Activated CD4-positive, alpha-beta T cell treated with anti-CD3 and anti-CD28 coated beads for 48 hours (primary cell): ENCODE measurements at regions not wholly inside any gene's neighbourhood (a gene's known extent, or its start where the extent isn't known, plus 50 kb on each side); places are given as distances from the start of the nearest gene placed in this dataset.

Experiments used
- DNase-seq: peaks from one replicate; pipeline ENCODE4 v3.0.0-alpha.2; 2020

GRCh38 chr6:9564021-9564420, 850.9 kb downstream of the TFAP2A start:
- no peak for DNase-seq

- no peak for DNase-seq
These were observed 851.3 kb downstream of the TFAP2A start for GRCh38 chr6:9563568-9563967.

- DNase-seq, result no peak
These were observed 860.1 kb downstream of the TFAP2A start for GRCh38 chr6:9554806-9555205.

GRCh38 chr6:9554323-9554722, 860.6 kb downstream of the TFAP2A start:
- no peak for DNase-seq

- DNase-seq, result no peak
These were observed 861.9 kb downstream of the TFAP2A start for GRCh38 chr6:9553002-9553401.

GRCh38 chr6:9543649-9544048, 871.2 kb downstream of the TFAP2A start:
- no peak for DNase-seq

DNA sequence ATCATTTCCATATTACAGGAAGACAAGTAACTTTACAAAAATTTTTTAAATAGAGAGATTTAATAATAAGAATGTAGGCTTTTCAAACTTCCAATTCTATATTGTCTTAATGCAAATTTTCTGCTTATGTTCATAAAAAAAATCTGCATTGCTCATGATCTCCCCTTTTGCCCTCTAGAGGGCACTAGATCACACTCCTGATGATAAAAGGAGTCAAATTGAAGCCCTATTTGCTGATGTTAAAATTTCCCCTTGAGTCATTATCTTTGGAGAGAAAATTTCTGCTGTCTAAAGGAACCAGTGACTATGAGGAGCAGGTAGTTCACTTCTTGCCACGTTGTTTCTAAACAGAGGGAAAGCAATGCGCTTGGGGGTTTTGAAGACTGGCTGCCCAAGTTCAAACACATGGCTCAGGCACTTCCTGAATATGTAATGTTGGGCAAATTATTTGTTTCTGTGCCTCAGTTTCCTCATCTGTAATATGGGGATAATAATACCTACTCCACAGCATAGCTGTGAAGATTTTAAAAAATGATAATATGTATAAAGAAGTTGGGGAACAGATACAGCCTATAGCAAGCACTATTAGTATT, 874.2 kb downstream of the TFAP2A start:
- no peak for DNase-seq

DNA sequence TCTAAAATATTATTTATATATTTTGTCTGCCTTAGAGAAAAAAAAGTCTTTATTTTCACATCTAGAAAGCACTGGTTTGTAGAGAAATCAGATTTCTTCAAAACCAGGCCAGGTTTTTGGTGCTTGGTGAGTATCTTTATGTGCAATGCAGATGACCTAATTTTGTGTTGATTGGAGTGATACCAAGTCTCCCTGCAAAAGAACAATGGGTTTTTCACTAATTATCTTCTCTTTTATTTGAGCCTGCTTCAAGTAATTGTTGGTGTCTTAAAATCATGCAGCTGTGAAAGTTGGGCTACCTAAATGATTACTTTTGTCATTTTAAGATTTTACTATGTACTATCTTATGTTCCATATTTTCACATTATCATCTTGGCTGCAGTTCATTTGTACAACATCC, 874.7 kb downstream of the TFAP2A start:
- DNase-seq, result no peak

- no peak for DNase-seq
These were observed 875.6 kb downstream of the TFAP2A start for GRCh38 chr6:9539231-9539755.

- DNase-seq, result no peak
These were observed 877.5 kb downstream of the TFAP2A start for GRCh38 chr6:9537381-9537780.

DNA sequence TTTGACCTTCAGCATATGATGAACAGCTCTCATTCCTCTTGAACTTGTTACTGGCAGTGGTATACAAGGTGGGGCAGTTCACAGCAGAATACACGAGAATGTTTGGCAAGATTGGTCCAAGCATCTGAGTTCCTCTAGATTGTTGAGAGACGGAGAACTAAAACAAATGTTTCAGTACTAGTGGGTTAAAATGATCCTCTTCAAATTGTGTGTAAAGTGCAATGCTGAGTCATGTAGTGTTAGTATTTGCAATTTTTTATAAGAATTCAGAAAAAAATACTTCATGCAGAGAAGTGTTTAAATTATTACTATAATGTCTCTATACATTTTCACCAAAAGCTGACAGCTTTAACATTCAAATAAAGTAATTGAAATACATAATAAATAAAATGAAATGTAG, 879.8 kb downstream of the TFAP2A start:
- no peak for DNase-seq

DNA sequence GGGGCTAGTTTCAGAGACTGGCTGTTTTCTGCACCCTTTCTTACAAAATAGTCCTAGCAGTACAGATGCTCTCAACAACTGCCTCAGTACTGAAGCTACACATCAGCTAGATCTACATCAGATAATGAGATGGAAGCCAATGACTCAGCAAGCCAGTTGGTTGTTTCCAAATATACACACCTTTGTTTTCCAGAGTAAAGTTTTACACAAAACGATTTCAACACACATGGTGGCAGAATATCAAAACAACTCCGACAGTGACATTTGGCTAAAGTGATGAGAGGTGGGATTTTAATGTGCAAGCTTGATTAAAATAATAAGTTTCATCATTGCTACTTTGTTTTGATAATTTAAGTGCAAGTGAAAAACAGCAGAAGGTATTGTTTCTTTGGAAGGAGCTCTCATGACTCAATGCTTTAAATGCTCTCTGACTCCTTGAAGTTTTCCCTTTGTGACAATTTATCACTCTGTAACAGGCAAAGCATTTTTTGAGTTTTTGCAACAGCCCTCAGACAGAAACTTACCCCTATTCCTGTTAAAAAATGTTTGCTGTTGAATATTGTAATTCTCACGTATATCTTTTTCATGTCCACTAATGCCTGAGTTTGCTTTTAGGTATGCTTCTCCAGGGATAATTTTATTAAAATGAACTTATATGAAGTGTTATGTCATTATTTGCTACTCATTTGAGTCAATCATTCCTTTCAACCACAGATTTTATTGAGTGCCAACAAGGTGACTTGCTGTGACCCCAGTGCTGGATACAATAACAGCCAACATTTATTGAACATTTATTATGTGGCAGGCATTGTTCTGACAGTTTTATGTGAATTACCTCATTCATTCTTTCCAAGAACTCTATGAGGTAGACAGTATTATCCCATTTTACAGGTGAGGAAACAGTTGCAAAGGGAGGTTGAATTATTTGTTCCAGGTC, 882.0 kb downstream of the TFAP2A start:
- DNase-seq, result no peak

DNA sequence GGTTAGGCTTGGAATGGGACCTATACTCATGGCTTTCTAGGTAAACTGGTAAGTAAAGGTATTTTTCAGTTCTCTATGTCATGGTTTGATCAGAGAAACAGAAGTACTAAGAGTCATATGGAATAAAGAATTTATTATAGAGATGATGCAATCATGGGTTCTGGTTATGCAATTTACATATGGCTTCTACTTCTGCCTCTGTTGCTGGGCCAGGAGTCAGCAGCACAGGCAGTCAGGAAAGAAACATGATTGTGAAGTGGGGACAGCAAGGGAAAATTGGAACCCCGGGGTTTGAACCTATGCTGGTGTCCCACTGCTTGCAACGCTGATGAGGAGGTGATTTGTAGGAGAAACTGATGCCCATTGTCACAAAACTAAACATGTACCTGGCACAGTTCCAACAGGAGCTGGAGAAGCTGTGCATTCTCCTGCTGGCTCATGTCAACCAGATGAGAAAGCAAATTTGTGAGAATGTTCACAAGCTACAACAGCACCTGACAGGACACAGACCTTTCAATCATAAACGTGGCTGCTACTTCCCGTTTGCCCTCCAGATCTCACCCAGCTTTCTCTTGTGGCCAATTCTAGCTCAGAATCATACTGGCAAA, 887.1 kb downstream of the TFAP2A start:
- no peak for DNase-seq

DNA sequence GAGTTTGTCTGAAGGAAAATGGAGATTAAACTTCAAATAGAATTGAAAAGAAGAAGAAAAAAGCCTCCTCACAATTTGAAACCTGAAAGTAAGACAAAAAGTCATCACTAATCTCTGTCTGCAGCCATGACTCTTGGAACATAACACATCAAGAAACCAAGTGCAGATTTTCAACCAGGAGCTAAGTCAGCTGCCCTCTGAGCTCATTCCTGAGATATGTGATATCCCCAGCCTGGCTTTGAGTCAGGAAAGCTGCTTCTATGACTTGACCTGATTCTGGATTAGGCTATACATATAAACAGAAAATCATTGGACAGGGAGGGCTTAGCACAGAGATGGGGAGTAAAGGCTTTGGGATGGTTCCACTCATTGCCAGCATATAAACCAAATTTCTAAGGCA, 891.4 kb downstream of the TFAP2A start:
- no peak for DNase-seq

DNA sequence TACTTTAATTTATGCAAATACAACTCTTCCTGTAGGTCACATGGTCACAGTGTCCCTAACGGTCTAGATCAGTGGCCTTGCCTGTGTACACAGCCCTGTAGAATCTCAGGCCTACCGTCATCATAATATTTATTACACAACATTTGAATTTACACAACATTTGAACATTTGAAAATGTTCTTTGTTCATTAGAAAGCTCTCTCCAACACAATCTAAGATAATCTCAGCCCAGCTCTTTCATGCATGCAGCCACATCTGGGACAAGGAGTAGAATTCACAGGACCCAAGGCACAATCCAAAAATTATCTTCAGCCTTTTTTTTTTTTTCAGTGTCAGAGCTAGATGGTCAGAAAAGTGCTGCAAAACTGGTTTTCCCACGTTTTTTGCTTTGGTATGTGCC, 892.8 kb downstream of the TFAP2A start:
- no peak for DNase-seq

DNA sequence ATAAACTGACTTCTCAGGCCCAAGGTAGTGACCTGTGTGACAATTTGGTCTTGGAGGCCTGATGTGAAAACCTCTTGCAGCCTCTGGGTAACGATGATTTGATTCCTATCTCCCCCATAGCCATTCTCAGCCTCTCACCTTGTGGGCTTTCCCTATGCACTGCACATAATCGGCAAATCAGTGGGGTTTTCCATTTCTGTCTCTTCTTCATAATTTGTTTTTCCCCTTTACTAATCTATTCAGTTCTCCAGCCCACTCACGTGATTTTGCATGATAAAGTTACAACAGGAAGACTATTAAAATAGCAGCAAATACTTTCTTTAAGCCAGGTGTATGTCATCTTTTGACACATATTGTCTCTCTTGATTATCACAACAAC, 893.7 kb downstream of the TFAP2A start:
- DNase-seq, result no peak

DNA sequence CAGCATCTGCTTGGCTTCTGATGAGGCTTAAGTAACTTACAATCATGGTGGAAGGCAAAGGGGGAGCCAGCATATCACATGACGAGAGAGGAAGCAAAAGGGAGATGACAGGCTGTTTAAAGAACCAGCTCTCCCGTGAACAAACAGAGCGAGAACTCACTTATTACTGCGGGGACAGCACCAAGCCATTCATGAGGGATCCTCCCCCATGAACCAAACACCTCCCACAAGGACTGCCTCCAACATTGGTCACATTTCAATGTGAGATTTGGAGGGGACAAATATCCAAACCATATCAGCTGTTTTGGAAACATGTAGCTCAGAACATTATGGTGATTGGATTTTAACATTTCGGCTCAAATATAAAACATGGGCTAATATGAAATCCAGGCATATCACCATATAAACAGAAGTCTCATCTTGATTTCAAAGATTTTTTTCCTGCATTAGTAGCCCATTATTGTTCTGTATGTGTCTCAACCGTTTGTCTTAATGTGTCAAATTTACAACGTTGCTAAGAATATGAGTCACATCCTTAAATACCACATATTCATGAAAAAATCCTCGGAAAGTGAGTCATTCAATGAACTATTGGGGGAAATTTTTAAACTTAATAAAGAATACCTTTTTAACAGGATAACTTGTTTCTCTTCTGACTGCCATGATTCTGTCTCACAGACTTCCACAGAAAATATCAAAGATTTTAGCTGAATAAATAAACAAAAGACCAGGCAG, 894.3 kb downstream of the TFAP2A start:
- DNase-seq, result no peak

- no peak for DNase-seq
These were observed 896.4 kb downstream of the TFAP2A start for GRCh38 chr6:9518431-9518830.

DNA sequence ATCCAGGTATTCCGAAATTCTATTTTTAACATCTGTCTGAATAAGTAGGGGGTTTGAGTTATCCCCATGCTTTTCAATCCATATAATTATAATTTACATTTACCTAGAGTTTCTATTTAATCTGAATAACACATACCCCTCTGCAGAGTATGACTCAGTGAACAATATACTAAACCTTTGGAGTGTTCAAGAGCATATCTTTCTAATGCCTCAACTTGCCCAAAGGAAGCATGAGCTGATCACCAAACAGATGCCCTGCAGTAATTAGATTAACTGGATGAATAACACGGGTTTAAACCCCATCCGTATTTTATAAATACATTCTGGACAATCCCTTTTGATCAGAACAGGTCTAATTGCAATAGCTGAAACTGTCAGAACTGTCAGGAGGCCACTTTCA, 897.1 kb downstream of the TFAP2A start:
- DNase-seq, result no peak

DNA sequence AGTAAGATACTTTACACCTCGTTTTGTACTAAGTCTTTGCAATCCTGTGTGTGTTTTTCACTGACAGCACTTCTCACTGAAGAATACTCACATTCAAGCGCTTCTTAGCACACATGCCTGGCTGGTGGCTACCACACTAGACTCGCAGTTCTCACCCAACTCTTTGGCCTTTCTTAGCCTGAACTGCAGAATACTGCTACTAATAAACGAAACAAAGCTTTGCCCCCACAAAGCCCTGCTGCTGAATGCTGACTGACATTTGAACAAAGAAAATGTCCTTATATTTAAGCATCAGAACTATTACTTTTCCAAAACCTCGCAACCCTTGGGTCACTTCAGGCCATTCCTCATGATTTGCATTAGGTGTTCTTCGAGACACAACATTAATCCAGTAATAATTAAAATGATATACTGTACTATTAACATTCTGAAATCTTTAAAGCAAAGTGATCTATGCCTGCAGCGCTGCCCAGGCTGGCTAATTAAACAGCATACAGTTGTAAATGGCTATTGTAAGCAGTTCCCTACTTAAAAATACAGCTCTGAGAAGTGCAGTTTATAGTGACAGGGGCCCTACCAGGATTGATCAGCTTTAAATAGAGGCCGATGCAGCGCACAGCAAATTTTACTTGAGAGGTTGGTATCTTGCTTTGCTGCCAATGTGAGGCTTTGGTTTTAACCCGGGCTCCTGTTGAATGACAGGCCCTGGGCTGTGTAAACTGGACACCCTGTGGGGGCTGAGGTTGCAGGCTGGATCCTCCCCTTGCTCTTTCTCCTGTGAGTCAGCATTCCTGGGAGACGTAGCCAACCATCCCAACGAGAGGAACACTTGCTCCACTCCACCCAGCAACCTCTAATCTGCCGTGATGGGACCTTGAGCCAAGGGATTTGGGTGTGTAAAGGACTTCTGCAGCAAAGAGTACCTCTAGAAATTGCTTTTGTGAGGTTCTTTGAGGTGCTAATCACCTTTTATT, 899.0 kb downstream of the TFAP2A start:
- no peak for DNase-seq

GRCh38 chr6:9514146-9514545, 900.7 kb downstream of the TFAP2A start:
- DNase-seq, result no peak

- DNase-seq, result no peak
These were observed 903.7 kb downstream of the TFAP2A start for GRCh38 chr6:9511157-9511556.
